CD14-positive monocyte (primary cell): ENCODE measurements at regions not wholly inside any gene's neighbourhood (a gene's known extent, or its start where the extent isn't known, plus 50 kb on each side); places are given as distances from the start of the nearest gene placed in this dataset.

Experiments
- DNase-seq, 3 donors: peaks; one replicate each; pipeline ENCODE4 v3.0.0-alpha.2; 2011 to 2022
- H2AFZ ChIP-seq: 2 replicates; pipeline ENCODE4 v1.6.0; 2012; ENCODE audit warnings: mild to moderate bottlenecking, low read depth, low read length, inconsistent platforms; ENCODE audit not compliant: insufficient read depth, poor library complexity, severe bottlenecking
- H3K27ac ChIP-seq, 2 donors: 1 replicate in 1 of 2; 2 replicates in 1 of 2; pipeline ENCODE4 v1.5.1; 2012 to 2013; ENCODE audit warnings: low read length in 2 of 2, control low read depth in 1 of 2, inconsistent platforms in 1 of 2, low read depth in 1 of 2, mild to moderate bottlenecking in 1 of 2
- H3K27me3 ChIP-seq, 2 donors: one replicate each; pipeline versions ENCODE4 v1.6.0 to v1.6.1; 2011 to 2013; ENCODE audit warnings: low read length in 2 of 2; ENCODE audit not compliant: control insufficient read depth in 2 of 2, insufficient read depth in 2 of 2
- H3K36me3 ChIP-seq, 2 donors: replicated peaks in 1 of 2; 1 replicate in 1 of 2; 2 replicates in 1 of 2; pipeline versions ENCODE4 v1.5.1 to v1.6.1; 2012 to 2013; ENCODE audit warnings: low read length in 2 of 2, control low read depth in 1 of 2, inconsistent platforms in 1 of 2, mild to moderate bottlenecking in 1 of 2; ENCODE audit not compliant: insufficient read depth in 2 of 2, control insufficient read depth in 1 of 2
- H3K4me1 ChIP-seq, 2 donors: 1 replicate in 1 of 2; 2 replicates in 1 of 2; pipeline versions ENCODE4 v1.5.1 to v1.6.1; 2012 to 2013; ENCODE audit warnings: low read length in 2 of 2, control low read depth in 1 of 2, inconsistent platforms in 1 of 2, mild to moderate bottlenecking in 1 of 2, moderate library complexity in 1 of 2; ENCODE audit not compliant: insufficient read depth in 2 of 2, control insufficient read depth in 1 of 2
- H3K4me2 ChIP-seq: replicated peaks from 2 replicates; pipeline ENCODE3; 2012; ENCODE audit warnings: low read length, moderate library complexity, mild to moderate bottlenecking; ENCODE audit not compliant: poor library complexity, severe bottlenecking; ENCODE audit errors: extremely low read depth
- H3K4me3 ChIP-seq, 3 experiments: fragments of 200-600 bp in 1 of 3; sonication (generic) in 1 of 3; replicated peaks in 1 of 3; 1 replicate in 2 of 3; 2 replicates in 1 of 3; pipeline ENCODE4 v1.5.1; 2011 to 2013; ENCODE audit warnings: low read length in 3 of 3, mild to moderate bottlenecking in 3 of 3, control low read depth in 2 of 3, low read depth in 2 of 3, inconsistent platforms in 1 of 3, moderate library complexity in 1 of 3
- H3K79me2 ChIP-seq: 2 replicates; pipeline ENCODE4 v1.6.0; 2012; ENCODE audit warnings: mild to moderate bottlenecking, control low read depth, inconsistent platforms, low read length, moderate library complexity; ENCODE audit not compliant: insufficient read depth
- H3K9ac ChIP-seq: 2 replicates; pipeline ENCODE4 v1.6.0; 2017; ENCODE audit warnings: low read length, mild to moderate bottlenecking; ENCODE audit not compliant: insufficient read depth, poor library complexity, severe bottlenecking
- H3K9me3 ChIP-seq, 2 donors: replicated peaks in 1 of 2; 1 replicate in 1 of 2; 2 replicates in 1 of 2; pipeline versions ENCODE4 v1.5.1 to v1.6.1; 2012 to 2013; ENCODE audit warnings: low read length in 2 of 2, control low read depth in 1 of 2; ENCODE audit not compliant: control insufficient read depth in 1 of 2, insufficient read depth in 1 of 2
- H4K20me1 ChIP-seq: 2 replicates; pipeline ENCODE4 v1.6.0; 2012; ENCODE audit warnings: mild to moderate bottlenecking, low read length, control low read depth, moderate library complexity; ENCODE audit not compliant: insufficient read depth
- H3K27ac Mint-ChIP-seq, 7 donors: one replicate each; pipeline ENCODE4 v1.8.0; 2020; ENCODE audit warnings: mild to moderate bottlenecking in 7 of 7, mixed read lengths in 7 of 7, moderate library complexity in 6 of 7, inconsistent platforms in 2 of 7
- H3K27me3 Mint-ChIP-seq, 3 donors: one replicate each; pipeline ENCODE4 v1.8.0; 2021 to 2022; ENCODE audit warnings: low read depth in 3 of 3, mild to moderate bottlenecking in 3 of 3, mixed read lengths in 3 of 3, moderate library complexity in 3 of 3, inconsistent platforms in 1 of 3
- H3K36me3 Mint-ChIP-seq, 2 donors: one replicate each; pipeline ENCODE4 v1.8.0; 2020; ENCODE audit warnings: mixed read lengths in 2 of 2, inconsistent platforms in 1 of 2, mild to moderate bottlenecking in 1 of 2
- H3K4me1 Mint-ChIP-seq: one replicate; pipeline ENCODE4 v1.8.0; 2020; ENCODE audit warnings: mild to moderate bottlenecking, mixed read lengths
- H3K4me3 Mint-ChIP-seq, 2 donors: one replicate each; pipeline ENCODE4 v1.8.0; 2020; ENCODE audit warnings: mild to moderate bottlenecking in 2 of 2, mixed read lengths in 2 of 2, moderate library complexity in 1 of 2
- H3K9me3 Mint-ChIP-seq, 7 donors: one replicate each; pipeline ENCODE4 v1.8.0; 2020 to 2022; ENCODE audit warnings: mixed read lengths in 7 of 7, mild to moderate bottlenecking in 6 of 7, moderate library complexity in 6 of 7, inconsistent platforms in 2 of 7
- CTCF ChIP-seq: fragments of 200-600 bp; IDR thresholded peaks from one replicate; pipeline ENCODE4 v1.8.0; 2022; ENCODE audit warnings: antibody characterized with exemption, mild to moderate bottlenecking
- WGBS: methylation state at CpG from one replicate; pipeline ENCODE4 v1.1.5; 2013; ENCODE audit warnings: missing lambda C conversion rate; ENCODE audit not compliant: insufficient coverage; 5-methylcytosine and 5-hydroxymethylcytosine counted together
- intact Hi-C, 2 donors: fragments of 100-400 bp; cut with micrococcal nuclease; formaldehyde crosslinking; loops; one replicate each; pipeline versions ENCODE4 v1.15.0 to v1.15.1; 2023

GRCh38 chr20:59412875-59413284 lies 112.5 kb downstream of the EDN3 start:
- H3K27ac ChIP-seq = no peak overlapping the region
- no peak overlapping the region for H2AFZ ChIP-seq
- intact Hi-C loops = no loop called here
- H3K4me3 ChIP-seq = no peak overlapping the region
- no peak overlapping the region for H3K4me3 Mint-ChIP-seq
- no peaks in the 10 kb centered on the region for H3K9me3 ChIP-seq
- H3K36me3 ChIP-seq = no peaks in the 10 kb centered on the region
- no peak overlapping the region for H3K27ac Mint-ChIP-seq
- H4K20me1 ChIP-seq = no peaks in the 10 kb centered on the region
- no peaks in the 10 kb centered on the region for H3K36me3 Mint-ChIP-seq
- no peak overlapping the region for H3K9ac ChIP-seq
- H3K27me3 ChIP-seq = peaks cover 0 to 2% of the 10 kb centered on the region in 2 donors
- TF ChIP-seq CTCF = no peak
- H3K79me2 ChIP-seq = no peaks in the 10 kb centered on the region
- H3K4me1 Mint-ChIP-seq = no peaks in the 10 kb centered on the region
- H3K4me1 ChIP-seq = no peaks in the 10 kb centered on the region
- H3K9me3 Mint-ChIP-seq = peaks cover 0 to 2% (median 0%) of the 10 kb centered on the region in 7 donors
- no peak overlapping the region for H3K4me2 ChIP-seq
- DNase-seq = no peak
- H3K27me3 Mint-ChIP-seq = peaks cover 0 to 13% (median 11%) of the 10 kb centered on the region in 3 donors
- 85% methylated on average over 4 of the region's 6 CpGs for WGBS

DNA sequence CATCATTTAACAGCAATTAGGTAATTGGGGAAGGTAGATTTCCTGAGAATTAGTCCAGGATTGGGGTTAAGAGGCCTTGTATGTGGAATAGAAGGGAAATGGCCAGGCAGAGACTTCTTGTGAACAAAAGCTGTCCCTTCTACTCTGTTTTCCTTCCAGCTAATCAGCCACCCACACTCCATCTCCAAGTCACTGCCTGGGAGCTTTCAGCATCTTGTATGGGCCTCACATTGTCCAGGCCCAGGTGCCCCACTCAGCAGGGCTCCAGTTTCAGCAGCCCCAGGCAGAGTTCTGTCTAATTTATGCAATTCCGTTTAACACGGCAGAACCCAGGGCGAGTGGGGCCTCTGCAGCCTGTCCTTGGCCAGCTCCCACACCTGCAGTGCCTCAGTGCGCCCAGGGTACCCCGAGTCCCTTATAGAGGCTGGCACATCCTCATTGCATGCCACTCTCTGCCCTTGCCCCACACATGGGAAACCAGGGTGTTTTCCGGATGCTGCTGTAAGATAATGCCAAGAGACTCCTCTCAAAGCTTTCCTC lies 113.0 kb downstream of the EDN3 start:
- DNase-seq = no peak
- Histone ChIP-seq H3K4me3 (no peak overlapping the region), H3K36me3 (no peaks in the 10 kb centered on the region), H3K9ac (no peak overlapping the region), H3K9me3 (no peaks in the 10 kb centered on the region), H3K79me2 (no peaks in the 10 kb centered on the region), H2AFZ (no peak overlapping the region), H3K27ac (no peak overlapping the region), H3K4me1 (no peaks in the 10 kb centered on the region), H3K4me2 (no peak overlapping the region), H3K27me3 (peaks cover 0 to 3% of the 10 kb centered on the region in 2 donors), H4K20me1 (no peaks in the 10 kb centered on the region)
- TF ChIP-seq CTCF = no peak
- intact Hi-C loops = no loop called here
- Mint-ChIP-seq H3K4me3 (no peak overlapping the region), H3K36me3 (no peaks in the 10 kb centered on the region), H3K9me3 (peaks cover 0 to 2% (median 0%) of the 10 kb centered on the region in 7 donors), H3K27ac (no peak overlapping the region), H3K27me3 (peaks cover 0 to 13% (median 10%) of the 10 kb centered on the region in 3 donors), H3K4me1 (no peaks in the 10 kb centered on the region)
- WGBS = 100% methylated on average over 5 of the region's 6 CpGs
